ENCODE measurements at regions not wholly inside any gene's neighbourhood (a gene's known extent, or its start where the extent isn't known, plus 50 kb on each side); places are given as distances from the start of the nearest gene placed in this dataset.

- no peak for TF ChIP-seq CTCF (IDR thresholded peaks at IDR 0.05)
- Mint-ChIP-seq H3K9me3 (ENCODE audit: low read depth) (peaks cover 17% of the 10 kb centered on the region), H3K27ac (ENCODE audit: unreplicated experiment) (no peak overlapping the region), H3K36me3 (ENCODE audit: low read depth) (peaks cover 2% of the 10 kb centered on the region), H3K4me1 (ENCODE audit: low read depth) (no peaks in the 10 kb centered on the region), H3K27me3 (ENCODE audit: low read depth) (no peaks in the 10 kb centered on the region), H3K4me3 (ENCODE audit: unreplicated experiment) (no peak overlapping the region)
- DNase-seq (ENCODE audit: low spot score) = no peak
Measured at GRCh38 chr21:35179990-35180540, 131.0 kb upstream of the RUNX1 start.

GRCh38 chr21:35178827-35179226, 129.7 kb upstream of the RUNX1 start:
- Mint-ChIP-seq H3K36me3 (ENCODE audit: low read depth) (no peaks in the 10 kb centered on the region), H3K27me3 (ENCODE audit: low read depth) (no peaks in the 10 kb centered on the region), H3K4me1 (ENCODE audit: low read depth) (no peaks in the 10 kb centered on the region), H3K4me3 (ENCODE audit: unreplicated experiment) (no peak overlapping the region), H3K27ac (ENCODE audit: unreplicated experiment) (no peak overlapping the region), H3K9me3 (ENCODE audit: low read depth) (peaks cover 13% of the 10 kb centered on the region)
- TF ChIP-seq CTCF (IDR thresholded peaks at IDR 0.05) = no peak
- no peak for DNase-seq (ENCODE audit: low spot score)

GRCh38 chr21:35178098-35178497, 129.0 kb upstream of the RUNX1 start:
- no peak for DNase-seq (ENCODE audit: low spot score)
- no peak for TF ChIP-seq CTCF (IDR thresholded peaks at IDR 0.05)
- Mint-ChIP-seq H3K4me1 (ENCODE audit: low read depth) (no peaks in the 10 kb centered on the region), H3K27me3 (ENCODE audit: low read depth) (no peaks in the 10 kb centered on the region), H3K9me3 (ENCODE audit: low read depth) (peaks cover 8% of the 10 kb centered on the region), H3K4me3 (ENCODE audit: unreplicated experiment) (no peak overlapping the region), H3K36me3 (ENCODE audit: low read depth) (no peaks in the 10 kb centered on the region), H3K27ac (ENCODE audit: unreplicated experiment) (no peak overlapping the region)

- no peak for DNase-seq (ENCODE audit: low spot score)
- no peak overlapping the region for H3K4me3 Mint-ChIP-seq (ENCODE audit: unreplicated experiment)
- TF ChIP-seq CTCF (IDR thresholded peaks at IDR 0.05) = no peak
- no peak overlapping the region for H3K27ac Mint-ChIP-seq (ENCODE audit: unreplicated experiment)
- no peaks in the 10 kb centered on the region for H3K36me3 Mint-ChIP-seq (ENCODE audit: low read depth)
- peaks cover 3% of the 10 kb centered on the region for H3K4me1 Mint-ChIP-seq (ENCODE audit: low read depth)
- H3K27me3 Mint-ChIP-seq (ENCODE audit: low read depth) = no peaks in the 10 kb centered on the region
- H3K9me3 Mint-ChIP-seq (ENCODE audit: low read depth) = peaks cover 3% of the 10 kb centered on the region
Measured at GRCh38 chr21:35172231-35172630, 123.1 kb upstream of the RUNX1 start.

- no peak for TF ChIP-seq CTCF (IDR thresholded peaks at IDR 0.05)
- Mint-ChIP-seq H3K27ac (ENCODE audit: unreplicated experiment) (no peak overlapping the region), H3K27me3 (ENCODE audit: low read depth) (no peaks in the 10 kb centered on the region), H3K4me1 (ENCODE audit: low read depth) (peaks cover 3% of the 10 kb centered on the region), H3K4me3 (ENCODE audit: unreplicated experiment) (no peak overlapping the region), H3K9me3 (ENCODE audit: low read depth) (peaks cover 3% of the 10 kb centered on the region), H3K36me3 (ENCODE audit: low read depth) (no peaks in the 10 kb centered on the region)
- no peak for DNase-seq (ENCODE audit: low spot score)
Measured at GRCh38 chr21:35171385-35171784, 122.3 kb upstream of the RUNX1 start.
